T follicular helper cell (primary cell): ENCODE measurements at regions not wholly inside any gene's neighbourhood (a gene's known extent, or its start where the extent isn't known, plus 50 kb on each side); places are given as distances from the start of the nearest gene placed in this dataset.

Experiments used
- DNase-seq: peaks from one replicate; pipeline ENCODE4 v3.0.0-alpha.2; 2020; ENCODE audit warnings: low read depth

- no peak for DNase-seq
Measured at GRCh38 chr3:159843840-159844730, 144.6 kb upstream of the IL12A start.

GRCh38 chr3:159844801-159845261, 143.8 kb upstream of the IL12A start:
- DNase-seq: no peak

- no peak for DNase-seq
Measured at GRCh38 chr3:159845737-159846136, 142.9 kb upstream of the IL12A start.

- DNase-seq: no peak
Measured at GRCh38 chr3:159846255-159846654, 142.4 kb upstream of the IL12A start.

- no peak for DNase-seq
Measured at GRCh38 chr3:159848348-159849118, 140.1 kb upstream of the IL12A start.

- DNase-seq: no peak
Measured at GRCh38 chr3:159850481-159850880, 138.2 kb upstream of the IL12A start.

- no peak for DNase-seq
Measured at GRCh38 chr3:159852266-159852665, 136.4 kb upstream of the IL12A start.

- DNase-seq: no peak
Measured at GRCh38 chr3:159852821-159853505, 135.7 kb upstream of the IL12A start.

- DNase-seq: no peak
Measured at GRCh38 chr3:159853506-159853864, 135.2 kb upstream of the IL12A start.

GRCh38 chr3:159854500-159855124, 134.0 kb upstream of the IL12A start:
- no peak for DNase-seq

- DNase-seq: no peak
Measured at GRCh38 chr3:159855599-159856346, 132.9 kb upstream of the IL12A start.

GRCh38 chr3:159856590-159857104, 132.0 kb upstream of the IL12A start:
- no peak for DNase-seq

GRCh38 chr3:159857840-159858239, 130.8 kb upstream of the IL12A start:
- DNase-seq: no peak

GRCh38 chr3:159858650-159859049, 130.0 kb upstream of the IL12A start:
- no peak for DNase-seq

GRCh38 chr3:159859424-159859823, 129.2 kb upstream of the IL12A start:
- DNase-seq: no peak

- DNase-seq: no peak
Measured at GRCh38 chr3:159859836-159860235, 128.8 kb upstream of the IL12A start.

- DNase-seq: no peak
Measured at GRCh38 chr3:159860269-159861116, 128.1 kb upstream of the IL12A start.

GRCh38 chr3:159861369-159861987, 127.2 kb upstream of the IL12A start:
- no peak for DNase-seq

- no peak for DNase-seq
Measured at GRCh38 chr3:159865041-159865579, 123.5 kb upstream of the IL12A start.
